IMR-90 (cell line): ENCODE measurements at regions not wholly inside any gene's neighbourhood (a gene's known extent, or its start where the extent isn't known, plus 50 kb on each side); places are given as distances from the start of the nearest gene placed in this dataset.

ENCODE experiments used
- ATAC-seq: fragments of 200-7000 bp; cut with Tn5 transposase; 2 replicates; pipeline ENCODE4 v1.9.1; 2020; ENCODE audit warnings: low read depth, mild to moderate bottlenecking, moderate library complexity
- BruUV-seq: library from RNA; stranded (reverse); fragments of 400-500 nt; replicated peaks from 2 replicates; lab custom pipeline; 2021; lab: Mats Ljungman, UMichigan
- CTCF ChIA-PET: fragments of 300-600 bp; formaldehyde crosslinking; extraction: SDS; loops from one replicate; lab custom pipeline; 2021; ENCODE audit warnings: antibody characterized with exemption; lab: Yijun Ruan, JAX
- POLR2A ChIA-PET: fragments of 300-600 bp; sonication (Branson Sonifier 250); formaldehyde crosslinking; loops from one replicate; lab custom pipeline; 2022; ENCODE audit warnings: antibody characterized with exemption; ENCODE audit not compliant: unreplicated experiment; lab: Charles Lee
- DNase-seq: peaks from one replicate; pipeline ENCODE4 v3.0.0; 2013
- H2AFZ ChIP-seq: replicated peaks from 2 replicates; pipeline ENCODE3; 2013; ENCODE audit warnings: low read length, mild to moderate bottlenecking; ENCODE audit not compliant: poor library complexity
- H2AK5ac ChIP-seq: 2 replicates; pipeline ENCODE4 v1.6.1; 2013; ENCODE audit warnings: low read depth, low read length, inconsistent platforms
- H2AK9ac ChIP-seq: replicated peaks from 2 replicates; pipeline ENCODE3; 2013; ENCODE audit warnings: mild to moderate bottlenecking, low read depth, low read length, moderate library complexity; ENCODE audit not compliant: poor library complexity
- H2BK120ac ChIP-seq: 2 replicates; pipeline ENCODE4 v1.6.1; 2013; ENCODE audit warnings: low read depth, low read length, inconsistent platforms
- H2BK15ac ChIP-seq: 3 replicates; pipeline ENCODE4 v1.6.1; 2013; ENCODE audit warnings: low read depth, low read length, inconsistent platforms
- H2BK20ac ChIP-seq: 2 replicates; pipeline ENCODE4 v1.6.1; 2013; ENCODE audit warnings: low read depth, mild to moderate bottlenecking, inconsistent platforms, low read length, moderate library complexity
- H2BK5ac ChIP-seq: 2 replicates; pipeline ENCODE4 v1.6.1; 2013; ENCODE audit warnings: mild to moderate bottlenecking, low read depth, low read length, inconsistent platforms; ENCODE audit not compliant: poor library complexity, severe bottlenecking
- H3K14ac ChIP-seq: replicated peaks from 2 replicates; pipeline ENCODE4 v1.6.1; 2013; ENCODE audit warnings: low read depth, low read length, inconsistent platforms
- H3K18ac ChIP-seq: 2 replicates; pipeline ENCODE4 v1.6.1; 2013; ENCODE audit warnings: low read depth, low read length, control low read depth
- H3K23ac ChIP-seq: 2 replicates; pipeline ENCODE4 v1.6.1; 2013; ENCODE audit warnings: low read depth, low read length, inconsistent platforms
- H3K27ac ChIP-seq: 2 replicates; pipeline ENCODE4 v1.5.1; 2013; ENCODE audit warnings: mild to moderate bottlenecking, control low read depth, low read length; ENCODE audit not compliant: insufficient read depth
- H3K27me3 ChIP-seq: 2 replicates; pipeline ENCODE4 v1.6.1; 2013; ENCODE audit warnings: low read length; ENCODE audit not compliant: control insufficient read depth, insufficient read depth
- H3K36me3 ChIP-seq: 2 replicates; pipeline ENCODE4 v1.6.1; 2013; ENCODE audit warnings: low read length, mixed read lengths; ENCODE audit not compliant: control insufficient read depth, insufficient read depth
- H3K4ac ChIP-seq: 2 replicates; pipeline ENCODE4 v1.6.1; 2013; ENCODE audit warnings: low read depth, low read length, inconsistent platforms
- H3K4me1 ChIP-seq: 2 replicates; pipeline ENCODE4 v1.6.1; 2013; ENCODE audit warnings: low read length, mixed read lengths; ENCODE audit not compliant: control insufficient read depth, insufficient read depth
- H3K4me2 ChIP-seq: 2 replicates; pipeline ENCODE4 v1.6.1; 2013; ENCODE audit warnings: low read depth, mild to moderate bottlenecking, control low read depth, low read length, moderate library complexity
- H3K4me3 ChIP-seq: 2 replicates; pipeline ENCODE4 v1.5.1; 2013; ENCODE audit warnings: low read depth, mild to moderate bottlenecking, control low read depth, low read length, moderate library complexity; ENCODE audit not compliant: insufficient read depth
- H3K56ac ChIP-seq: 2 replicates; pipeline ENCODE4 v1.6.1; 2013; ENCODE audit warnings: low read length, inconsistent platforms; ENCODE audit not compliant: insufficient read depth; ENCODE audit errors: extremely low read depth
- H3K79me1 ChIP-seq, 2 experiments: 2 replicates each; pipeline ENCODE4 v1.6.1; 2013; ENCODE audit warnings: low read length in 2 of 2, inconsistent platforms in 1 of 2, low read depth in 1 of 2
- H3K9ac ChIP-seq: 2 replicates; pipeline ENCODE4 v1.6.1; 2013; ENCODE audit warnings: low read depth, low read length, control low read depth
- H3K9me1 ChIP-seq: 2 replicates; pipeline ENCODE4 v1.6.1; 2013; ENCODE audit warnings: low read length, inconsistent platforms; ENCODE audit not compliant: insufficient read depth
- H3K9me3 ChIP-seq: 2 replicates; pipeline ENCODE4 v1.6.1; 2013; ENCODE audit warnings: low read length; ENCODE audit not compliant: control insufficient read depth, insufficient read depth
- H4K20me1 ChIP-seq: 2 replicates; pipeline ENCODE4 v1.6.1; 2013; ENCODE audit warnings: low read length, inconsistent platforms; ENCODE audit not compliant: insufficient read depth
- H4K5ac ChIP-seq: 2 replicates; pipeline ENCODE4 v1.6.1; 2013; ENCODE audit warnings: mild to moderate bottlenecking, low read depth, low read length, control low read depth
- H4K8ac ChIP-seq, 2 experiments: 2 replicates each; pipeline ENCODE4 v1.6.1; 2013; ENCODE audit warnings: low read depth in 2 of 2, low read length in 2 of 2, control low read depth in 1 of 2, inconsistent platforms in 1 of 2
- H4K91ac ChIP-seq: 2 replicates; pipeline ENCODE4 v1.6.1; 2013; ENCODE audit warnings: low read depth, low read length, inconsistent platforms; ENCODE audit not compliant: insufficient read depth
- MAFK ChIP-seq: IDR thresholded peaks from 2 replicates; pipeline ENCODE4 v1.6.1; 2012; ENCODE audit warnings: low read depth, low read length, improper control_type of control experiment
- MAZ ChIP-seq: IDR thresholded peaks from 2 replicates; pipeline ENCODE4 v1.6.1; 2012; ENCODE audit warnings: low read depth, mild to moderate bottlenecking, low read length, improper control_type of control experiment, moderate library complexity, borderline replicate concordance
- NFE2L2 ChIP-seq: fragments of 150-350 bp; IDR thresholded peaks from 2 replicates; pipeline ENCODE4 v1.6.1; 2016; ENCODE audit warnings: low read depth, mild to moderate bottlenecking, low read length
- POLR2A ChIP-seq: IDR thresholded peaks from 2 replicates; pipeline ENCODE4 v1.6.1; 2012; ENCODE audit warnings: mild to moderate bottlenecking, low read depth, low read length
- RAD21 ChIP-seq: IDR thresholded peaks from 2 replicates; pipeline ENCODE4 v1.6.1; 2012; ENCODE audit warnings: low read length, improper control_type of control experiment
- RCOR1 ChIP-seq: IDR thresholded peaks from 2 replicates; pipeline ENCODE4 v1.6.1; 2012; ENCODE audit warnings: mild to moderate bottlenecking, low read length, improper control_type of control experiment; ENCODE audit not compliant: insufficient replicate concordance
- RFX5 ChIP-seq: IDR thresholded peaks from 2 replicates; pipeline ENCODE4 v1.8.0; 2012; ENCODE audit warnings: low read depth, mild to moderate bottlenecking, low read length, moderate library complexity
- WGBS, 2 experiments: methylation state at CpG; one replicate each; pipeline versions ENCODE4 v1.1.5 to v1.1.7; 2013; ENCODE audit warnings: missing lambda C conversion rate in 2 of 2; ENCODE audit not compliant: insufficient read length in 1 of 2; ENCODE audit errors: extremely low coverage in 2 of 2; 5-methylcytosine and 5-hydroxymethylcytosine counted together
- dilution Hi-C: fragments of 300-500 bp; cut with HindIII; formaldehyde crosslinking; loops from one replicate; pipeline ENCODE4 v1.14.3; 2018; ENCODE audit warnings: low sequenced_read_pairs; ENCODE audit not compliant: unreplicated experiment
- in situ Hi-C: fragments of 300-500 bp; cut with MboI; formaldehyde crosslinking; loops from 3 replicates; pipeline ENCODE4 v1.14.3; 2019; ENCODE audit warnings: low sequenced_read_pairs, inconsistent platforms, mixed read lengths
- intact Hi-C: fragments of 100-400 bp; cut with micrococcal nuclease; formaldehyde crosslinking; loops from 2 replicates; pipeline ENCODE4 v1.10.0; 2022
- TF ChIP-seq, protein P1 (sequence below): conservative IDR thresholded peaks from 2 replicates; pipeline ENCODE4 v1.5.1; 2012; ENCODE audit warnings: mild to moderate bottlenecking, low read depth, low read length, improper control_type of control experiment

- Histone ChIP-seq H3K4me1 (no peaks in the 10 kb centered on the region), H3K27ac (no peak overlapping the region), H3K18ac (no peak overlapping the region), H2BK120ac (no peak overlapping the region), H3K56ac (no peak overlapping the region), H2BK5ac (no peak overlapping the region), H3K4ac (no peak overlapping the region), H2AK9ac (no peak overlapping the region), H3K4me3 (no peak overlapping the region), H4K8ac (no peak overlapping the region), H4K5ac (no peak overlapping the region), H3K9me3 (no peaks in the 10 kb centered on the region), H3K14ac (no peak overlapping the region), H3K79me1 (no peaks in the 10 kb centered on the region), H3K9ac (no peak overlapping the region), H4K20me1 (no peaks in the 10 kb centered on the region), H2AFZ (no peak overlapping the region), H3K23ac (no peak overlapping the region), H2BK15ac (no peak overlapping the region), H4K91ac (no peak overlapping the region), H3K9me1 (no peaks in the 10 kb centered on the region), H3K27me3 (no peaks in the 10 kb centered on the region), H2BK20ac (no peak overlapping the region), H3K36me3 (no peaks in the 10 kb centered on the region), H2AK5ac (no peak overlapping the region), H3K4me2 (no peak overlapping the region)
- WGBS, 2 experiments = no CpG with 5 or more reads among the region's 6 CpGs
- no peak for DNase-seq
- dilution Hi-C loops = no loop called here
- ATAC-seq = no peak
- ChIA-PET POLR2A (no interaction called here), CTCF (no interaction called here)
- in situ Hi-C loops = no loop called here
- intact Hi-C loops = no loop called here
- TF ChIP-seq MAZ = no peak
- TF ChIP-seq, protein P1, sequence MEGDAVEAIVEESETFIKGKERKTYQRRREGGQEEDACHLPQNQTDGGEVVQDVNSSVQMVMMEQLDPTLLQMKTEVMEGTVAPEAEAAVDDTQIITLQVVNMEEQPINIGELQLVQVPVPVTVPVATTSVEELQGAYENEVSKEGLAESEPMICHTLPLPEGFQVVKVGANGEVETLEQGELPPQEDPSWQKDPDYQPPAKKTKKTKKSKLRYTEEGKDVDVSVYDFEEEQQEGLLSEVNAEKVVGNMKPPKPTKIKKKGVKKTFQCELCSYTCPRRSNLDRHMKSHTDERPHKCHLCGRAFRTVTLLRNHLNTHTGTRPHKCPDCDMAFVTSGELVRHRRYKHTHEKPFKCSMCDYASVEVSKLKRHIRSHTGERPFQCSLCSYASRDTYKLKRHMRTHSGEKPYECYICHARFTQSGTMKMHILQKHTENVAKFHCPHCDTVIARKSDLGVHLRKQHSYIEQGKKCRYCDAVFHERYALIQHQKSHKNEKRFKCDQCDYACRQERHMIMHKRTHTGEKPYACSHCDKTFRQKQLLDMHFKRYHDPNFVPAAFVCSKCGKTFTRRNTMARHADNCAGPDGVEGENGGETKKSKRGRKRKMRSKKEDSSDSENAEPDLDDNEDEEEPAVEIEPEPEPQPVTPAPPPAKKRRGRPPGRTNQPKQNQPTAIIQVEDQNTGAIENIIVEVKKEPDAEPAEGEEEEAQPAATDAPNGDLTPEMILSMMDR = no peak
- TF ChIP-seq MAFK = no peak
- no peak for TF ChIP-seq RFX5
- no peak for TF ChIP-seq RAD21
- no peak for TF ChIP-seq RCOR1
- TF ChIP-seq NFE2L2 = no peak
- TF ChIP-seq POLR2A = no peak
- no TSS peak for BruUV-seq
These were observed 280.9 kb downstream of the STIM2 start for GRCh38 chr4:27141530-27141929.
